SK-N-SH treated with all-trans-retinoic acid at 6 μM for 48 hours (cell line): ENCODE measurements at regions not wholly inside any gene's neighbourhood (a gene's known extent, or its start where the extent isn't known, plus 50 kb on each side); places are given as distances from the start of the nearest gene placed in this dataset.

ENCODE experiments used
- ATAC-seq: fragments of 200-7000 bp; cut with Tn5 transposase; 3 replicates; pipeline ENCODE4 v1.9.1; 2020; ENCODE audit warnings: mild to moderate bottlenecking, moderate library complexity
- ARNTL ChIP-seq: fragments of 450-650 bp; formaldehyde crosslinking; IDR thresholded peaks from 2 replicates; pipeline ENCODE4 v1.5.0; 2020; ENCODE audit warnings: low read depth, mild to moderate bottlenecking, moderate library complexity, borderline replicate concordance
- BACH2 ChIP-seq: fragments of 250-450 bp; sonication (Bioruptor Pico); IDR thresholded peaks from 2 replicates; pipeline ENCODE4 v1.9.0; 2021; ENCODE audit warnings: mild to moderate bottlenecking, borderline replicate concordance
- CSDC2 ChIP-seq: fragments of 250-450 bp; sonication (Bioruptor Pico); IDR thresholded peaks from 2 replicates; pipeline ENCODE4 v1.5.0; 2020; ENCODE audit warnings: mild to moderate bottlenecking, moderate library complexity
- CSRNP3 ChIP-seq: fragments of 250-450 bp; sonication (Bioruptor Pico); IDR thresholded peaks from 2 replicates; pipeline ENCODE4 v1.5.1; 2021; ENCODE audit warnings: mild to moderate bottlenecking, moderate library complexity
- ESRRG ChIP-seq: fragments of 250-450 bp; sonication (Bioruptor Pico); IDR thresholded peaks from 2 replicates; pipeline ENCODE4 v1.6.1; 2021; ENCODE audit warnings: mild to moderate bottlenecking
- GLIS3 ChIP-seq: fragments of 250-450 bp; sonication (Bioruptor Pico); IDR thresholded peaks from 2 replicates; pipeline ENCODE4 v1.5.0; 2020; ENCODE audit warnings: mild to moderate bottlenecking, moderate library complexity
- ISL1 ChIP-seq: fragments of 250-450 bp; sonication (Bioruptor Pico); IDR thresholded peaks from 2 replicates; pipeline ENCODE4 v2.1.2; 2022; ENCODE audit warnings: mild to moderate bottlenecking, moderate library complexity
- OSR1 ChIP-seq: fragments of 250-450 bp; sonication (Bioruptor Pico); IDR thresholded peaks from 2 replicates; pipeline ENCODE4 v1.8.0; 2022; ENCODE audit warnings: moderate library complexity, mild to moderate bottlenecking, inconsistent platforms
- RARB ChIP-seq: fragments of 250-450 bp; sonication (Bioruptor Pico); IDR thresholded peaks from 2 replicates; pipeline ENCODE4 v1.8.0; 2021; ENCODE audit warnings: mild to moderate bottlenecking, moderate library complexity
- SNAI2 ChIP-seq: fragments of 250-450 bp; sonication (Bioruptor Pico); IDR thresholded peaks from 2 replicates; pipeline ENCODE4 v1.5.0; 2020; ENCODE audit warnings: mild to moderate bottlenecking, moderate library complexity
- TCF4 ChIP-seq: fragments of 250-450 bp; sonication (Bioruptor Pico); IDR thresholded peaks from 2 replicates; pipeline ENCODE4 v1.8.0; 2021; ENCODE audit warnings: mild to moderate bottlenecking, moderate library complexity, borderline replicate concordance
- TOX ChIP-seq: fragments of 250-450 bp; sonication (Bioruptor Pico); IDR thresholded peaks from 2 replicates; pipeline ENCODE4 v1.8.0; 2021; ENCODE audit warnings: mild to moderate bottlenecking, moderate library complexity, borderline replicate concordance
- TSHZ2 ChIP-seq: fragments of 250-450 bp; sonication (Bioruptor Pico); IDR thresholded peaks from 2 replicates; pipeline ENCODE4 v1.5.0; 2020; ENCODE audit warnings: mild to moderate bottlenecking, moderate library complexity
- ZC3H10 ChIP-seq: fragments of 250-450 bp; sonication (Bioruptor Pico); IDR thresholded peaks from 2 replicates; pipeline ENCODE4 v1.5.1; 2021; ENCODE audit warnings: mild to moderate bottlenecking, moderate library complexity
- ZFP3 ChIP-seq: fragments of 250-450 bp; sonication (Bioruptor Pico); IDR thresholded peaks from 2 replicates; pipeline ENCODE4 v1.5.0; 2020; ENCODE audit warnings: mild to moderate bottlenecking, moderate library complexity
- ZFP30 ChIP-seq: fragments of 450-650 bp; formaldehyde crosslinking; IDR thresholded peaks from 2 replicates; pipeline ENCODE4 v1.5.0; 2022; ENCODE audit warnings: mild to moderate bottlenecking, moderate library complexity
- ZNF565 ChIP-seq: fragments of 450-650 bp; formaldehyde crosslinking; conservative IDR thresholded peaks from 2 replicates; pipeline ENCODE4 v1.5.0; 2020; ENCODE audit warnings: low read depth, mild to moderate bottlenecking, moderate library complexity
- ZNF70 ChIP-seq: fragments of 450-650 bp; formaldehyde crosslinking; IDR thresholded peaks from 2 replicates; pipeline ENCODE4 v1.5.0; 2020; ENCODE audit warnings: mild to moderate bottlenecking, moderate library complexity
- ZNF8 ChIP-seq: fragments of 450-650 bp; formaldehyde crosslinking; IDR thresholded peaks from 2 replicates; pipeline ENCODE4 v1.5.0; 2020; ENCODE audit warnings: mild to moderate bottlenecking, moderate library complexity
- TF ChIP-seq, protein P1 (sequence below): fragments of 250-450 bp; sonication (Bioruptor Pico); IDR thresholded peaks from 2 replicates; pipeline ENCODE4 v1.8.0; 2020; ENCODE audit warnings: mild to moderate bottlenecking, moderate library complexity, borderline replicate concordance

GRCh38 chr21:22584308-22584707, 1586.1 kb downstream of the NCAM2 start (continued):
- TF ChIP-seq BACH2 (no peak), OSR1 (CRISPR knock-in tag) (no peak), ZFP30 (no peak), ZNF565 (CRISPR knock-in tag) (no peak), ARNTL (CRISPR knock-in tag) (no peak)

GRCh38 chr21:22585558-22585957, 1587.3 kb downstream of the NCAM2 start:
- TF ChIP-seq, protein P1, sequence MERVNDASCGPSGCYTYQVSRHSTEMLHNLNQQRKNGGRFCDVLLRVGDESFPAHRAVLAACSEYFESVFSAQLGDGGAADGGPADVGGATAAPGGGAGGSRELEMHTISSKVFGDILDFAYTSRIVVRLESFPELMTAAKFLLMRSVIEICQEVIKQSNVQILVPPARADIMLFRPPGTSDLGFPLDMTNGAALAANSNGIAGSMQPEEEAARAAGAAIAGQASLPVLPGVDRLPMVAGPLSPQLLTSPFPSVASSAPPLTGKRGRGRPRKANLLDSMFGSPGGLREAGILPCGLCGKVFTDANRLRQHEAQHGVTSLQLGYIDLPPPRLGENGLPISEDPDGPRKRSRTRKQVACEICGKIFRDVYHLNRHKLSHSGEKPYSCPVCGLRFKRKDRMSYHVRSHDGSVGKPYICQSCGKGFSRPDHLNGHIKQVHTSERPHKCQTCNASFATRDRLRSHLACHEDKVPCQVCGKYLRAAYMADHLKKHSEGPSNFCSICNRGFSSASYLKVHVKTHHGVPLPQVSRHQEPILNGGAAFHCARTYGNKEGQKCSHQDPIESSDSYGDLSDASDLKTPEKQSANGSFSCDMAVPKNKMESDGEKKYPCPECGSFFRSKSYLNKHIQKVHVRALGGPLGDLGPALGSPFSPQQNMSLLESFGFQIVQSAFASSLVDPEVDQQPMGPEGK (CRISPR knock-in tag) = no peak
- TF ChIP-seq ZC3H10 (CRISPR knock-in tag) (no peak), ZFP3 (CRISPR knock-in tag) (no peak), ZNF565 (CRISPR knock-in tag) (no peak), CSDC2 (no peak), ESRRG (CRISPR knock-in tag) (no peak), ZNF70 (CRISPR knock-in tag) (no peak), ZFP30 (no peak)
- no peak for ATAC-seq

DNA sequence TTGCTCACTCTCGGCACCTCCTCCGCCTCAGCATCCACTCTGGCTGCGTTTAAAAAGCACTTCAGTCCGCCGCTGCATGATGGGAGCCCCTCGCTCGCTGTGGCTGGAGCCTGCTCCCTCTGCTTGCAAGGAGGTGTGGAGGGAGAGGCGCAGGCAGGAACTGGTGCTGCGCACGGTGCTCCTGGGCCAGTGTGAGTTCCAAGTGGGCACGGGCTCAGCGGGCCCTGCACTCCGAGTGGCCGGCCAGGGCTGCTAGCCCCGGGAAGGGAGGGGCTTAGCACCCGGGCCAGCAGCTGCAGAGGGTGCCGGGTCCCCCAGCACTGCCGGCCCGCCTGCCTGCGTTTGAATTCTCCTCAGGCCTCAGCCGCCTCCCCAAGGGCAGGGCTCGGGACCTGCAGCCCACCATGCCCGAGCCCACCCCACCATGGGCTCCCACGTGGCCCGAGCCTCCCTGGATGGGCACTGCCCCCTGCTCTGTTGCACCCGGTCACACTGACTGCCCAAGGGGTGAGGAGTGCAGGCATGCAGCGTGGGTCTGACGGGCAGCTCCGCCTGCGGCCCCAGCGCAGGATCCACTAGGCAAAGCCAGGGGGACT, 1599.5 kb downstream of the NCAM2 start:
- TF ChIP-seq OSR1 (CRISPR knock-in tag) (no peak), ZNF70 (CRISPR knock-in tag) (no peak), ESRRG (CRISPR knock-in tag) (no peak), GLIS3 (CRISPR knock-in tag) (no peak), SNAI2 (CRISPR knock-in tag) (no peak), ZNF8 (CRISPR knock-in tag) (no peak)
- TF ChIP-seq, all 23 proteins: peak for 0
- ATAC-seq = no peak

DNA sequence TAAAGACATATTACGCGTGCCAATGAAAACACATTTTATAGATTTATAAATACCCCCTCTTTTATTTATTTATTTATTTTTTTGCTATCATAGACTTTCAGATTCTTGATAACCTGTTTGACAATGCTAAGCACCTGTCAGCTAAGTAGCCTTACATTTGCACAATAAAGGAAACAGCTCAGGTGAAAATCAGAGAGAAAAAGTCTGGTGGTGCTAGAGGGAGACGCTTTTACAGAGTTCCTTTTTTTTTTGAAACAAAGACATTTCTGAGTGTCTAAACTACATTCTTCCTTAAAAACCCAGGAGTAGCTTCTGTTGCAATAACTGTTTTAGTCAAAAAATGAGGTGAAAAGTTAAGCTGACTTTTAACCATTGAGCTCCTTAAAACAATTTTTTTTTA, 1611.6 kb downstream of the NCAM2 start:
- ATAC-seq = no peak
- TF ChIP-seq OSR1 (CRISPR knock-in tag) (no peak), ZNF8 (CRISPR knock-in tag) (no peak), ZFP30 (no peak), ZNF70 (CRISPR knock-in tag) (no peak)
- TF ChIP-seq, all 23 proteins: peak for 0

DNA sequence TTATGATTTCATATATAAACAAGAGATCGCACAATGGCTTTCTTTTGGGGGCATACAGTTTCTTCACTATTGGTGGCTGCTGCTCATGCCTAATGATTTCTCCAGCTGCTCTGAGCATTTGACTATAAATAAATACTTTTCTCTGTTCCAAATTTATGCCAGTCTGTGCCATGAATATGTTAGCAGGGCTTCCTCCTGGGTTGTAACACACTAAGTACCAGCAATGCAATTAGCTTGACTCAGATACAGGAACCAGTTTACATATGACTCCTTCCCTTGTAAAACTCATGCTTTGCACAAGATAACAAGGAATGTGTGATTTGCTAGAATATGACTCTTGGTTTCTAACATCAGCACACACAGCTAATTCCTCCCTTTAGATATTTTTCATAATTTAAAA, 1629.7 kb downstream of the NCAM2 start:
- TF ChIP-seq CSDC2 (no peak), ESRRG (CRISPR knock-in tag) (no peak), ARNTL (CRISPR knock-in tag) (no peak), ZFP3 (CRISPR knock-in tag) (no peak), SNAI2 (CRISPR knock-in tag) (no peak), ZC3H10 (CRISPR knock-in tag) (no peak), CSRNP3 (no peak), ZNF70 (CRISPR knock-in tag) (no peak), TCF4 (CRISPR knock-in tag) (no peak), TOX (no peak)
- TF ChIP-seq, protein P1 (CRISPR knock-in tag) = no peak
- TF ChIP-seq, all 23 proteins: peak for 0
- no peak for ATAC-seq

DNA sequence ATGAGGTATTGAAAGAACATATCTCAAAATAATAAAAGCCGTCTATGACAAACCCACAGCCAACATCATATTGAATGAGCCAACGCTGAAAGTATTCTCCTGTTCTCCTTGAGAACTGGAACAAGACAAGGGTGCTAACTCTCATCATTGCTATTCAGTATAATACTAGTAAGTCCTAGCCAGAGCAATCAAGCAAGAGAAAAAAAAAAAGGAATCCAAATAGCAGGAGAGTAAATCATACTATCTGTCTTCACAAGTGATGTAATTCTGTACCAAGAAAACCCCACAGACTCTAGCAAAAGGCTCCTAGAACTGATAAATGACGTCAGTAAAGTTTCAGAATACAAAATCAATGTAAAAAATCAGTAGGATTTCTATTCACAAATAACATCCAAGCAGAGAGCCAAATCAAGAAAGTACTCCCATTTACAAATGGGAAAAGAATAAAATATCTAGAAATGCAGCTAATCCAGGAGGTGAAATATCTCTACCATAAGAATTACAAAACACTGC, 1632.8 kb downstream of the NCAM2 start:
- ATAC-seq = no peak
- TF ChIP-seq ESRRG (CRISPR knock-in tag) (no peak), CSRNP3 (no peak), ISL1 (no peak), TSHZ2 (CRISPR knock-in tag) (no peak), ZC3H10 (CRISPR knock-in tag) (no peak), SNAI2 (CRISPR knock-in tag) (no peak), RARB (CRISPR knock-in tag) (no peak)
- TF ChIP-seq, protein P1 (CRISPR knock-in tag) = no peak
- TF ChIP-seq, all 23 proteins: peak for 0
